HG02588 (cell line): ENCODE measurements at regions not wholly inside any gene's neighbourhood (a gene's known extent, or its start where the extent isn't known, plus 50 kb on each side); places are given as distances from the start of the nearest gene placed in this dataset.
"Not testable (repeated sequence)": the region's sequence is repeated elsewhere in the genome, so short reads cannot be mapped to it uniquely, and the experiment has no call there.

ENCODE experiments used
- ATAC-seq: cut with Tn5 transposase; IDR thresholded peaks from one replicate; pipeline ENCODE4 v1.9.1; 2021; ENCODE audit warnings: mild to moderate bottlenecking, moderate library complexity; ENCODE audit not compliant: unreplicated experiment

- ATAC-seq, result no peak
These were observed 257.3 kb upstream of the ISX start for GRCh38 chr22:34808618-34809017.

- ATAC-seq, result no peak
These were observed 253.3 kb upstream of the ISX start for GRCh38 chr22:34812631-34813030.

- ATAC-seq, result no peak
These were observed 251.5 kb upstream of the ISX start for GRCh38 chr22:34814260-34815025.

- no peak for ATAC-seq
These were observed 236.5 kb upstream of the ISX start for GRCh38 chr22:34829485-34829884.

GRCh38 chr22:34834059-34834458 lies 231.9 kb upstream of the ISX start:
- ATAC-seq, result no peak

GRCh38 chr22:34834541-34834940 lies 231.4 kb upstream of the ISX start:
- not testable (repeated sequence) for ATAC-seq

GRCh38 chr22:34841331-34841771 lies 224.6 kb upstream of the ISX start:
- no peak for ATAC-seq

GRCh38 chr22:34841911-34842310 lies 224.0 kb upstream of the ISX start:
- ATAC-seq, result no peak

GRCh38 chr22:34842630-34843029 lies 223.3 kb upstream of the ISX start:
- no peak for ATAC-seq

- ATAC-seq, result not testable (repeated sequence)
These were observed 222.2 kb upstream of the ISX start for GRCh38 chr22:34843743-34844142.

- no peak for ATAC-seq
These were observed 220.6 kb upstream of the ISX start for GRCh38 chr22:34845391-34845790.

GRCh38 chr22:34847072-34847471 lies 218.9 kb upstream of the ISX start:
- peak; percentile 71 for ATAC-seq

GRCh38 chr22:34849965-34850364 lies 216.0 kb upstream of the ISX start:
- no peak for ATAC-seq

- ATAC-seq, result no peak
These were observed 213.9 kb upstream of the ISX start for GRCh38 chr22:34851918-34852662.

- ATAC-seq, result no peak
These were observed 210.5 kb upstream of the ISX start for GRCh38 chr22:34855471-34855870.

GRCh38 chr22:34858066-34858465 lies 207.9 kb upstream of the ISX start:
- ATAC-seq, result no peak

GRCh38 chr22:34861787-34862186 lies 204.2 kb upstream of the ISX start:
- ATAC-seq, result no peak

GRCh38 chr22:34866081-34866480 lies 199.9 kb upstream of the ISX start:
- ATAC-seq, result no peak

- ATAC-seq, result no peak
These were observed 199.3 kb upstream of the ISX start for GRCh38 chr22:34866495-34867131.

GRCh38 chr22:34877506-34877905 lies 188.5 kb upstream of the ISX start:
- no peak for ATAC-seq

- no peak for ATAC-seq
These were observed 187.8 kb upstream of the ISX start for GRCh38 chr22:34878171-34878570.

- ATAC-seq, result no peak
These were observed 187.0 kb upstream of the ISX start for GRCh38 chr22:34879001-34879400.
